Neural progenitor cell (in vitro differentiated cells): ENCODE measurements at regions not wholly inside any gene's neighbourhood (a gene's known extent, or its start where the extent isn't known, plus 50 kb on each side); places are given as distances from the start of the nearest gene placed in this dataset.

Experiments used
- DNase-seq: peaks from one replicate; pipeline ENCODE4 v3.0.0-alpha.2; 2016; ENCODE audit warnings: low spot score
- H2AFZ ChIP-seq: fragments of 200-600 bp; sonication (generic); replicated peaks from 2 replicates; pipeline ENCODE4 v1.6.1; 2016; ENCODE audit warnings: antibody characterized with exemption
- H3F3A ChIP-seq: fragments of 200-600 bp; sonication (generic); 2 replicates; pipeline ENCODE4 v1.6.1; 2016; ENCODE audit warnings: antibody characterized with exemption, low read depth
- H3K27ac ChIP-seq: fragments of 200-600 bp; sonication (generic); 2 replicates; pipeline ENCODE4 v1.5.1; 2016; ENCODE audit warnings: mild to moderate bottlenecking
- H3K27me3 ChIP-seq: fragments of 200-600 bp; sonication (generic); 2 replicates; pipeline ENCODE4 v1.6.1; 2016; ENCODE audit warnings: mild to moderate bottlenecking, moderate library complexity
- H3K36me3 ChIP-seq: fragments of 200-600 bp; sonication (generic); 2 replicates; pipeline ENCODE4 v1.5.1; 2016
- H3K4me1 ChIP-seq: fragments of 200-600 bp; sonication (generic); 2 replicates; pipeline ENCODE4 v1.6.1; 2016; ENCODE audit warnings: mixed run types
- H3K4me2 ChIP-seq: fragments of 200-600 bp; sonication (generic); 2 replicates; pipeline ENCODE4 v1.6.1; 2016
- H3K4me3 ChIP-seq: fragments of 200-600 bp; sonication (generic); 2 replicates; pipeline ENCODE4 v1.5.1; 2016
- H3K79me2 ChIP-seq: fragments of 200-600 bp; sonication (generic); 2 replicates; pipeline ENCODE4 v1.6.1; 2016; ENCODE audit warnings: low read depth
- H3K9ac ChIP-seq: fragments of 200-600 bp; sonication (generic); 2 replicates; pipeline ENCODE4 v1.6.1; 2016
- H3K9me3 ChIP-seq: fragments of 200-600 bp; sonication (generic); 2 replicates; pipeline ENCODE4 v1.5.1; 2016; ENCODE audit warnings: low read depth
- H4K20me1 ChIP-seq: fragments of 200-600 bp; sonication (generic); 2 replicates; pipeline ENCODE4 v1.6.1; 2016; ENCODE audit warnings: low read depth
- H3K27ac Mint-ChIP-seq: 3 replicates; pipeline ENCODE4 v1.8.0; 2021; ENCODE audit warnings: mixed read lengths
- H3K27me3 Mint-ChIP-seq: 2 replicates; pipeline ENCODE4 v1.8.0; 2022; ENCODE audit warnings: low read depth, mild to moderate bottlenecking, inconsistent platforms, moderate library complexity, mixed read lengths; ENCODE audit not compliant: insufficient read depth
- H3K36me3 Mint-ChIP-seq: 3 replicates; pipeline ENCODE4 v1.8.0; 2021; ENCODE audit warnings: mixed read lengths
- H3K4me1 Mint-ChIP-seq: 3 replicates; pipeline ENCODE4 v1.8.0; 2021; ENCODE audit warnings: mixed read lengths
- H3K4me3 Mint-ChIP-seq: 3 replicates; pipeline ENCODE4 v1.8.0; 2021; ENCODE audit warnings: mild to moderate bottlenecking, moderate library complexity, mixed read lengths
- H3K9me3 Mint-ChIP-seq: 3 replicates; pipeline ENCODE4 v1.8.0; 2020; ENCODE audit warnings: mixed read lengths
- CTCF ChIP-seq: fragments of 200-600 bp; sonication (generic); IDR thresholded peaks from 2 replicates; pipeline ENCODE4 v1.5.1; 2017; ENCODE audit warnings: antibody characterized with exemption, mild to moderate bottlenecking
- EZH2 ChIP-seq: fragments of 200-600 bp; sonication (generic); IDR thresholded peaks from 2 replicates; pipeline ENCODE4 v1.6.1; 2017; ENCODE audit warnings: antibody characterized with exemption, mild to moderate bottlenecking, moderate library complexity
- EZH2phosphoT487 ChIP-seq: fragments of 200-600 bp; sonication (generic); IDR thresholded peaks from 2 replicates; pipeline ENCODE4 v1.6.1; 2017; ENCODE audit warnings: antibody characterized with exemption

GRCh38 chr6:91383207-91383606 lies 796.3 kb upstream of the MAP3K7 start:
- Histone ChIP-seq H3K27ac (no peak overlapping the region), H2AFZ (no peak overlapping the region), H4K20me1 (no peaks in the 10 kb centered on the region), H3K79me2 (no peaks in the 10 kb centered on the region), H3K4me1 (peaks cover 7% of the 10 kb centered on the region), H3K36me3 (peaks cover 4% of the 10 kb centered on the region), H3K9me3 (no peaks in the 10 kb centered on the region), H3K27me3 (no peaks in the 10 kb centered on the region), H3K4me3 (no peak overlapping the region), H3K4me2 (no peak overlapping the region), H3F3A (no peaks in the 10 kb centered on the region), H3K9ac (no peak overlapping the region)
- no peaks in the 10 kb centered on the region for H3K27me3 Mint-ChIP-seq
- TF ChIP-seq EZH2phosphoT487 (no peak), EZH2 (no peak), CTCF (no peak)
- H3K4me1 Mint-ChIP-seq: peaks cover 13% of the 10 kb centered on the region
- H3K27ac Mint-ChIP-seq: no peak overlapping the region
- DNase-seq: no peak
- H3K9me3 Mint-ChIP-seq: peaks cover 9% of the 10 kb centered on the region
- H3K36me3 Mint-ChIP-seq: no peaks in the 10 kb centered on the region
- H3K4me3 Mint-ChIP-seq: no peak overlapping the region

GRCh38 chr6:91376686-91377085 lies 789.8 kb upstream of the MAP3K7 start:
- no peak overlapping the region for H3K4me3 Mint-ChIP-seq
- Histone ChIP-seq H2AFZ (peak overlapping the region; percentile 36), H3K27me3 (no peaks in the 10 kb centered on the region), H3K27ac (no peak overlapping the region), H3K4me1 (peaks cover under 1% of the 10 kb centered on the region), H3K9ac (no peak overlapping the region), H4K20me1 (no peaks in the 10 kb centered on the region), H3F3A (no peaks in the 10 kb centered on the region), H3K36me3 (peaks cover 4% of the 10 kb centered on the region), H3K79me2 (no peaks in the 10 kb centered on the region), H3K4me2 (no peak overlapping the region), H3K4me3 (no peak overlapping the region), H3K9me3 (no peaks in the 10 kb centered on the region)
- H3K27me3 Mint-ChIP-seq: peaks cover 2% of the 10 kb centered on the region
- TF ChIP-seq CTCF (no peak), EZH2 (no peak), EZH2phosphoT487 (no peak)
- no peaks in the 10 kb centered on the region for H3K36me3 Mint-ChIP-seq
- DNase-seq: no peak
- no peaks in the 10 kb centered on the region for H3K9me3 Mint-ChIP-seq
- H3K4me1 Mint-ChIP-seq: no peaks in the 10 kb centered on the region
- no peak overlapping the region for H3K27ac Mint-ChIP-seq

GRCh38 chr6:91366781-91367180 lies 779.9 kb upstream of the MAP3K7 start:
- Histone ChIP-seq H4K20me1 (no peaks in the 10 kb centered on the region), H3K4me1 (no peaks in the 10 kb centered on the region), H3K27ac (no peak overlapping the region), H3K4me3 (no peak overlapping the region), H3K27me3 (no peaks in the 10 kb centered on the region), H3F3A (no peaks in the 10 kb centered on the region), H3K4me2 (no peak overlapping the region), H3K36me3 (no peaks in the 10 kb centered on the region), H3K79me2 (no peaks in the 10 kb centered on the region), H3K9me3 (no peaks in the 10 kb centered on the region), H2AFZ (no peak overlapping the region), H3K9ac (no peak overlapping the region)
- H3K36me3 Mint-ChIP-seq: no peaks in the 10 kb centered on the region
- H3K9me3 Mint-ChIP-seq: peaks cover 8% of the 10 kb centered on the region
- no peak overlapping the region for H3K4me3 Mint-ChIP-seq
- H3K27ac Mint-ChIP-seq: no peak overlapping the region
- no peaks in the 10 kb centered on the region for H3K4me1 Mint-ChIP-seq
- peak; percentile 31 for DNase-seq
- no peak for TF ChIP-seq CTCF
- no peak for TF ChIP-seq EZH2
- TF ChIP-seq EZH2phosphoT487: no peak
- no peaks in the 10 kb centered on the region for H3K27me3 Mint-ChIP-seq

- H2AFZ ChIP-seq: no peak overlapping the region
- H3K4me1 ChIP-seq: no peaks in the 10 kb centered on the region
- no peaks in the 10 kb centered on the region for H3K27me3 ChIP-seq
- no peaks in the 10 kb centered on the region for H3F3A ChIP-seq
- H4K20me1 ChIP-seq: no peaks in the 10 kb centered on the region
- no peak overlapping the region for H3K27ac Mint-ChIP-seq
- H3K9ac ChIP-seq: no peak overlapping the region
- DNase-seq: no peak
- no peak overlapping the region for H3K27ac ChIP-seq
- H3K79me2 ChIP-seq: no peaks in the 10 kb centered on the region
- H3K4me3 Mint-ChIP-seq: no peak overlapping the region
- no peaks in the 10 kb centered on the region for H3K27me3 Mint-ChIP-seq
- no peaks in the 10 kb centered on the region for H3K36me3 ChIP-seq
- TF ChIP-seq EZH2phosphoT487: no peak
- TF ChIP-seq CTCF: no peak
- no peak for TF ChIP-seq EZH2
- H3K9me3 ChIP-seq: no peaks in the 10 kb centered on the region
- H3K4me3 ChIP-seq: no peak overlapping the region
- no peaks in the 10 kb centered on the region for H3K36me3 Mint-ChIP-seq
- H3K9me3 Mint-ChIP-seq: no peaks in the 10 kb centered on the region
- no peaks in the 10 kb centered on the region for H3K4me1 Mint-ChIP-seq
- H3K4me2 ChIP-seq: no peak overlapping the region
Measured at GRCh38 chr6:91358986-91359385, 772.1 kb upstream of the MAP3K7 start.
